IMR-90 (cell line): ENCODE measurements at regions not wholly inside any gene's neighbourhood (a gene's known extent, or its start where the extent isn't known, plus 50 kb on each side); places are given as distances from the start of the nearest gene placed in this dataset.

Experiments used
- ATAC-seq: fragments of 200-7000 bp; cut with Tn5 transposase; 2 replicates; pipeline ENCODE4 v1.9.1; 2020; ENCODE audit warnings: low read depth, mild to moderate bottlenecking, moderate library complexity
- BruUV-seq: library from RNA; stranded (reverse); fragments of 400-500 nt; replicated peaks from 2 replicates; lab custom pipeline; 2021; lab: Mats Ljungman, UMichigan
- CTCF ChIA-PET: fragments of 300-600 bp; formaldehyde crosslinking; extraction: SDS; loops from one replicate; lab custom pipeline; 2021; ENCODE audit warnings: antibody characterized with exemption; lab: Yijun Ruan, JAX
- POLR2A ChIA-PET: fragments of 300-600 bp; sonication (Branson Sonifier 250); formaldehyde crosslinking; loops from one replicate; lab custom pipeline; 2022; ENCODE audit warnings: antibody characterized with exemption; ENCODE audit not compliant: unreplicated experiment; lab: Charles Lee
- DNase-seq: peaks from one replicate; pipeline ENCODE4 v3.0.0; 2013
- H2AFZ ChIP-seq: replicated peaks from 2 replicates; pipeline ENCODE3; 2013; ENCODE audit warnings: low read length, mild to moderate bottlenecking; ENCODE audit not compliant: poor library complexity
- H2AK5ac ChIP-seq: 2 replicates; pipeline ENCODE4 v1.6.1; 2013; ENCODE audit warnings: low read depth, low read length, inconsistent platforms
- H2AK9ac ChIP-seq: replicated peaks from 2 replicates; pipeline ENCODE3; 2013; ENCODE audit warnings: mild to moderate bottlenecking, low read depth, low read length, moderate library complexity; ENCODE audit not compliant: poor library complexity
- H2BK120ac ChIP-seq: 2 replicates; pipeline ENCODE4 v1.6.1; 2013; ENCODE audit warnings: low read depth, low read length, inconsistent platforms
- H2BK15ac ChIP-seq: 3 replicates; pipeline ENCODE4 v1.6.1; 2013; ENCODE audit warnings: low read depth, low read length, inconsistent platforms
- H2BK20ac ChIP-seq: 2 replicates; pipeline ENCODE4 v1.6.1; 2013; ENCODE audit warnings: low read depth, mild to moderate bottlenecking, inconsistent platforms, low read length, moderate library complexity
- H2BK5ac ChIP-seq: 2 replicates; pipeline ENCODE4 v1.6.1; 2013; ENCODE audit warnings: mild to moderate bottlenecking, low read depth, low read length, inconsistent platforms; ENCODE audit not compliant: poor library complexity, severe bottlenecking
- H3K14ac ChIP-seq: replicated peaks from 2 replicates; pipeline ENCODE4 v1.6.1; 2013; ENCODE audit warnings: low read depth, low read length, inconsistent platforms
- H3K18ac ChIP-seq: 2 replicates; pipeline ENCODE4 v1.6.1; 2013; ENCODE audit warnings: low read depth, low read length, control low read depth
- H3K23ac ChIP-seq: 2 replicates; pipeline ENCODE4 v1.6.1; 2013; ENCODE audit warnings: low read depth, low read length, inconsistent platforms
- H3K27ac ChIP-seq: 2 replicates; pipeline ENCODE4 v1.5.1; 2013; ENCODE audit warnings: mild to moderate bottlenecking, control low read depth, low read length; ENCODE audit not compliant: insufficient read depth
- H3K27me3 ChIP-seq: 2 replicates; pipeline ENCODE4 v1.6.1; 2013; ENCODE audit warnings: low read length; ENCODE audit not compliant: control insufficient read depth, insufficient read depth
- H3K36me3 ChIP-seq: 2 replicates; pipeline ENCODE4 v1.6.1; 2013; ENCODE audit warnings: low read length, mixed read lengths; ENCODE audit not compliant: control insufficient read depth, insufficient read depth
- H3K4ac ChIP-seq: 2 replicates; pipeline ENCODE4 v1.6.1; 2013; ENCODE audit warnings: low read depth, low read length, inconsistent platforms
- H3K4me1 ChIP-seq: 2 replicates; pipeline ENCODE4 v1.6.1; 2013; ENCODE audit warnings: low read length, mixed read lengths; ENCODE audit not compliant: control insufficient read depth, insufficient read depth
- H3K4me2 ChIP-seq: 2 replicates; pipeline ENCODE4 v1.6.1; 2013; ENCODE audit warnings: low read depth, mild to moderate bottlenecking, control low read depth, low read length, moderate library complexity
- H3K4me3 ChIP-seq: 2 replicates; pipeline ENCODE4 v1.5.1; 2013; ENCODE audit warnings: low read depth, mild to moderate bottlenecking, control low read depth, low read length, moderate library complexity; ENCODE audit not compliant: insufficient read depth
- H3K56ac ChIP-seq: 2 replicates; pipeline ENCODE4 v1.6.1; 2013; ENCODE audit warnings: low read length, inconsistent platforms; ENCODE audit not compliant: insufficient read depth; ENCODE audit errors: extremely low read depth
- H3K79me1 ChIP-seq, 2 experiments: 2 replicates each; pipeline ENCODE4 v1.6.1; 2013; ENCODE audit warnings: low read length in 2 of 2, inconsistent platforms in 1 of 2, low read depth in 1 of 2
- H3K9ac ChIP-seq: 2 replicates; pipeline ENCODE4 v1.6.1; 2013; ENCODE audit warnings: low read depth, low read length, control low read depth
- H3K9me1 ChIP-seq: 2 replicates; pipeline ENCODE4 v1.6.1; 2013; ENCODE audit warnings: low read length, inconsistent platforms; ENCODE audit not compliant: insufficient read depth
- H3K9me3 ChIP-seq: 2 replicates; pipeline ENCODE4 v1.6.1; 2013; ENCODE audit warnings: low read length; ENCODE audit not compliant: control insufficient read depth, insufficient read depth
- H4K20me1 ChIP-seq: 2 replicates; pipeline ENCODE4 v1.6.1; 2013; ENCODE audit warnings: low read length, inconsistent platforms; ENCODE audit not compliant: insufficient read depth
- H4K5ac ChIP-seq: 2 replicates; pipeline ENCODE4 v1.6.1; 2013; ENCODE audit warnings: mild to moderate bottlenecking, low read depth, low read length, control low read depth
- H4K8ac ChIP-seq, 2 experiments: 2 replicates each; pipeline ENCODE4 v1.6.1; 2013; ENCODE audit warnings: low read depth in 2 of 2, low read length in 2 of 2, control low read depth in 1 of 2, inconsistent platforms in 1 of 2
- H4K91ac ChIP-seq: 2 replicates; pipeline ENCODE4 v1.6.1; 2013; ENCODE audit warnings: low read depth, low read length, inconsistent platforms; ENCODE audit not compliant: insufficient read depth
- MAFK ChIP-seq: IDR thresholded peaks from 2 replicates; pipeline ENCODE4 v1.6.1; 2012; ENCODE audit warnings: low read depth, low read length, improper control_type of control experiment
- MAZ ChIP-seq: IDR thresholded peaks from 2 replicates; pipeline ENCODE4 v1.6.1; 2012; ENCODE audit warnings: low read depth, mild to moderate bottlenecking, low read length, improper control_type of control experiment, moderate library complexity, borderline replicate concordance
- MXI1 ChIP-seq: IDR thresholded peaks from 2 replicates; pipeline ENCODE4 v1.6.1; 2012; ENCODE audit warnings: low read depth, mild to moderate bottlenecking, low read length, moderate library complexity, borderline replicate concordance
- SMC3 ChIP-seq: fragments of 150-350 bp; IDR thresholded peaks from 2 replicates; pipeline ENCODE4 v1.6.1; 2016; ENCODE audit warnings: low read depth, mild to moderate bottlenecking, antibody characterized with exemption, low read length, moderate library complexity
- WGBS, 2 experiments: methylation state at CpG; one replicate each; pipeline versions ENCODE4 v1.1.5 to v1.1.7; 2013; ENCODE audit warnings: missing lambda C conversion rate in 2 of 2; ENCODE audit not compliant: insufficient read length in 1 of 2; ENCODE audit errors: extremely low coverage in 2 of 2; 5-methylcytosine and 5-hydroxymethylcytosine counted together
- dilution Hi-C: fragments of 300-500 bp; cut with HindIII; formaldehyde crosslinking; loops from one replicate; pipeline ENCODE4 v1.14.3; 2018; ENCODE audit warnings: low sequenced_read_pairs; ENCODE audit not compliant: unreplicated experiment
- in situ Hi-C: fragments of 300-500 bp; cut with MboI; formaldehyde crosslinking; loops from 3 replicates; pipeline ENCODE4 v1.14.3; 2019; ENCODE audit warnings: low sequenced_read_pairs, inconsistent platforms, mixed read lengths
- intact Hi-C: fragments of 100-400 bp; cut with micrococcal nuclease; formaldehyde crosslinking; loops from 2 replicates; pipeline ENCODE4 v1.10.0; 2022
- TF ChIP-seq, protein P1 (sequence below): fragments of 150-350 bp; IDR thresholded peaks from 2 replicates; pipeline ENCODE4 v1.6.1; 2017; ENCODE audit warnings: mild to moderate bottlenecking, antibody characterized with exemption, low read length, low read depth
- TF ChIP-seq, protein P2 (sequence below): conservative IDR thresholded peaks from 2 replicates; pipeline ENCODE4 v1.5.1; 2012; ENCODE audit warnings: mild to moderate bottlenecking, low read depth, low read length, improper control_type of control experiment

DNA sequence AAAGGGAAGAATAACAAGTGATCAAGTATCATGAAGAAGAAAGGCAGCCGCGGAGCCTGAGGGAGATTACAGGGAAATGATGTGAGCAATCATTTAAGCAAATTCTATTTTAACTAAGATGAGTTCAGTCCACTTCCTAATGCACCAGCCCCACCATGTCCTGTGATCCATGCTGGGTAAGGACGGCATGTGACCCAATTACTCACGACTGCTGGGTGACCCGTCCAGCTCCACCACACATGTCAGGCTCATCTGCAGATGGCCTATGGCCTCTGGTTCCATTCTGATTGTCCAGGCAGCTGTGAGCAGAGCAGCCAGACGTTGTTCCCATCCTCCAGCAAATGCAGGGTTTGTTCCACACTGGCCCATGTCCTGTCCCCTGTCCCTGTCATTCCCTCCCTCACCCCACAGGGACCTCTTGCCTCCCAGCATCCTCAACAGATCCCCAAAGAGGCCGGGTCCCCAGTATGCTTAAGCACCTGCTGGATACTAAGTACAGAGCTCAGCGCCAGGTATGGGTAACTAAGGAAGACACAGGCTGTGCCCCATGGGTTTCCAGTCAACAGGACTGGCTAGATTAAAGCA is 87.9 kb downstream of the MATN1 start:
- Histone ChIP-seq H3K4ac (no peak overlapping the region), H3K23ac (no peak overlapping the region), H2BK20ac (no peak overlapping the region), H2AK9ac (no peak overlapping the region), H2BK120ac (no peak overlapping the region), H2AFZ (no peak overlapping the region), H4K20me1 (no peaks in the 10 kb centered on the region), H3K4me1 (no peaks in the 10 kb centered on the region), H4K8ac (no peak overlapping the region), H3K9ac (no peak overlapping the region), H3K27ac (no peak overlapping the region), H3K4me3 (no peak overlapping the region), H4K91ac (no peak overlapping the region), H3K79me1 (no peaks in the 10 kb centered on the region), H3K4me2 (no peak overlapping the region), H3K14ac (no peak overlapping the region), H4K5ac (no peak overlapping the region), H2AK5ac (no peak overlapping the region), H3K9me1 (no peaks in the 10 kb centered on the region), H2BK15ac (no peak overlapping the region), H3K56ac (no peak overlapping the region), H3K36me3 (no peaks in the 10 kb centered on the region), H3K9me3 (no peaks in the 10 kb centered on the region), H3K18ac (no peak overlapping the region), H2BK5ac (no peak overlapping the region), H3K27me3 (peaks cover 1% of the 10 kb centered on the region; the same call in 1 of the 2 replicates)
- dilution Hi-C loops = no loop called here
- TF ChIP-seq SMC3 (no peak), MAFK (no peak), MXI1 (no peak), MAZ (no peak)
- TF ChIP-seq, protein P1, sequence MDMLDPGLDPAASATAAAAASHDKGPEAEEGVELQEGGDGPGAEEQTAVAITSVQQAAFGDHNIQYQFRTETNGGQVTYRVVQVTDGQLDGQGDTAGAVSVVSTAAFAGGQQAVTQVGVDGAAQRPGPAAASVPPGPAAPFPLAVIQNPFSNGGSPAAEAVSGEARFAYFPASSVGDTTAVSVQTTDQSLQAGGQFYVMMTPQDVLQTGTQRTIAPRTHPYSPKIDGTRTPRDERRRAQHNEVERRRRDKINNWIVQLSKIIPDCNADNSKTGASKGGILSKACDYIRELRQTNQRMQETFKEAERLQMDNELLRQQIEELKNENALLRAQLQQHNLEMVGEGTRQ = no peak
- TF ChIP-seq, protein P2, sequence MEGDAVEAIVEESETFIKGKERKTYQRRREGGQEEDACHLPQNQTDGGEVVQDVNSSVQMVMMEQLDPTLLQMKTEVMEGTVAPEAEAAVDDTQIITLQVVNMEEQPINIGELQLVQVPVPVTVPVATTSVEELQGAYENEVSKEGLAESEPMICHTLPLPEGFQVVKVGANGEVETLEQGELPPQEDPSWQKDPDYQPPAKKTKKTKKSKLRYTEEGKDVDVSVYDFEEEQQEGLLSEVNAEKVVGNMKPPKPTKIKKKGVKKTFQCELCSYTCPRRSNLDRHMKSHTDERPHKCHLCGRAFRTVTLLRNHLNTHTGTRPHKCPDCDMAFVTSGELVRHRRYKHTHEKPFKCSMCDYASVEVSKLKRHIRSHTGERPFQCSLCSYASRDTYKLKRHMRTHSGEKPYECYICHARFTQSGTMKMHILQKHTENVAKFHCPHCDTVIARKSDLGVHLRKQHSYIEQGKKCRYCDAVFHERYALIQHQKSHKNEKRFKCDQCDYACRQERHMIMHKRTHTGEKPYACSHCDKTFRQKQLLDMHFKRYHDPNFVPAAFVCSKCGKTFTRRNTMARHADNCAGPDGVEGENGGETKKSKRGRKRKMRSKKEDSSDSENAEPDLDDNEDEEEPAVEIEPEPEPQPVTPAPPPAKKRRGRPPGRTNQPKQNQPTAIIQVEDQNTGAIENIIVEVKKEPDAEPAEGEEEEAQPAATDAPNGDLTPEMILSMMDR = no peak
- no TSS peak for BruUV-seq
- WGBS, 2 experiments = 8% methylated on average over 2 of the region's 8 CpGs; no CpG with 5 or more reads in 1 of the 2 experiments
- in situ Hi-C loops = no loop called here
- CTCF ChIA-PET = no interaction called here
- ATAC-seq (no peak), DNase-seq (no peak)
- POLR2A ChIA-PET = no interaction called here
- intact Hi-C loops = no loop called here
